ENCODE measurements at regions not wholly inside any gene's neighbourhood (a gene's known extent, or its start where the extent isn't known, plus 50 kb on each side); places are given as distances from the start of the nearest gene placed in this dataset.
"Not testable (repeated sequence)": the region's sequence is repeated elsewhere in the genome, so short reads cannot be mapped to it uniquely, and the experiment has no call there.

DNA sequence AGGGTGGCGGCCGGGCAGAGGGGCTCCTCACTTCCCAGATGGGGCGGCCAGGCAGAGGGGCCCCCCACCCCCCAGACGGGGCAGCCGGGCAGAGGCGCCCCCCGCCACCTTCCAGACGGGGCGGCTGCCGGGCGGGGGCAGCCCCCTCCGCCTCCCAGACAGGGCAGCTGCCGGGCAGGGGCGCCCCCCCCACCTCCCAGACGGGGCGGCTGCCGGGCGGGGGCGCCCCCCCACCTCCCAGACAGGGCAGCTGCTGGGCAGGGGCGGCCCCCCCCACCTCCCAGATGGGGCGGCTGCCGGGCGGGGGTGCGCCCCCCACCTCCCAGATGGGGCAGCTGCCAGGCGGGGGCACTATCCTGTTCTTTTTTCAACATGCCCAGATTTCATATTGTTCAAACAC is 78.2 kb upstream of the DST start:
- no peak for DNase-seq (ENCODE audit: extremely low spot score)
- Histone ChIP-seq H3K4me1 (peaks cover 26 to 31% (median 27%) of the 10 kb centered on the region in 4 donors), H3K27ac (replicated peaks in 1 of 4) (no peak overlapping the region), H3K36me3 (no peaks in the 10 kb centered on the region), H3K4me3 (no peak overlapping the region), H3K9me3 (no peaks in the 10 kb centered on the region), H3K27me3 (no peaks in the 10 kb centered on the region)
- intact Hi-C loops (cut with DNase I) = no loop called here
- 100% methylated on average over 3 of the region's 25 CpGs for WGBS
- no peak for TF ChIP-seq POLR2AphosphoS5 (IDR thresholded peaks at IDR 0.05)
- TF ChIP-seq, protein P1, sequence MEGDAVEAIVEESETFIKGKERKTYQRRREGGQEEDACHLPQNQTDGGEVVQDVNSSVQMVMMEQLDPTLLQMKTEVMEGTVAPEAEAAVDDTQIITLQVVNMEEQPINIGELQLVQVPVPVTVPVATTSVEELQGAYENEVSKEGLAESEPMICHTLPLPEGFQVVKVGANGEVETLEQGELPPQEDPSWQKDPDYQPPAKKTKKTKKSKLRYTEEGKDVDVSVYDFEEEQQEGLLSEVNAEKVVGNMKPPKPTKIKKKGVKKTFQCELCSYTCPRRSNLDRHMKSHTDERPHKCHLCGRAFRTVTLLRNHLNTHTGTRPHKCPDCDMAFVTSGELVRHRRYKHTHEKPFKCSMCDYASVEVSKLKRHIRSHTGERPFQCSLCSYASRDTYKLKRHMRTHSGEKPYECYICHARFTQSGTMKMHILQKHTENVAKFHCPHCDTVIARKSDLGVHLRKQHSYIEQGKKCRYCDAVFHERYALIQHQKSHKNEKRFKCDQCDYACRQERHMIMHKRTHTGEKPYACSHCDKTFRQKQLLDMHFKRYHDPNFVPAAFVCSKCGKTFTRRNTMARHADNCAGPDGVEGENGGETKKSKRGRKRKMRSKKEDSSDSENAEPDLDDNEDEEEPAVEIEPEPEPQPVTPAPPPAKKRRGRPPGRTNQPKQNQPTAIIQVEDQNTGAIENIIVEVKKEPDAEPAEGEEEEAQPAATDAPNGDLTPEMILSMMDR (IDR thresholded peaks at IDR 0.05) = no peak

DNA sequence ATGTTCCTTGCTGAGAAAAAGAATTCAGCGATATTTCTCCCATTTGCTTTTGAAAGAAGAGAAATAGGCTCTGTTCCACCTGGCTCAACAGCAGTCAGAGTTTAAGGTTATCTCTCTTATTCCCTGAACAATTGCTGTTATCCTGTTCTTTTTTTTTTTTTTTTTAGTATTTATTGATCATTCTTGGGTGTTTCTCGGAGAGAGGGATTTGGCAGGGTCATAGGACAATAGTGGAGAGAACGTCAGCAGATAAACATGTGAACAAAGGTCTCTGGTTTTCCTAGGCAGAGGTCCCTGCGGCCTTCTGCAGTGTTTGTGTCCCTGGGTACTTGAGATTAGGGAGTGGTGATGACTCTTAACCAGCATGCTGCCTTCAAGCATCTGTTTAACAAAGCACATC is 77.5 kb upstream of the DST start:
- H3K27ac ChIP-seq (replicated peaks in 1 of 4); DNase-seq (ENCODE audit: extremely low spot score); H3K36me3 ChIP-seq; H3K4me3 ChIP-seq; intact Hi-C loops (cut with DNase I); H3K9me3 ChIP-seq; H3K27me3 ChIP-seq: not testable (repeated sequence)
- WGBS = 78% methylated on average over 4 of the region's 4 CpGs
- H3K4me1 ChIP-seq = peaks cover 27 to 32% (median 28%) of the 10 kb centered on the region in 4 donors

DNA sequence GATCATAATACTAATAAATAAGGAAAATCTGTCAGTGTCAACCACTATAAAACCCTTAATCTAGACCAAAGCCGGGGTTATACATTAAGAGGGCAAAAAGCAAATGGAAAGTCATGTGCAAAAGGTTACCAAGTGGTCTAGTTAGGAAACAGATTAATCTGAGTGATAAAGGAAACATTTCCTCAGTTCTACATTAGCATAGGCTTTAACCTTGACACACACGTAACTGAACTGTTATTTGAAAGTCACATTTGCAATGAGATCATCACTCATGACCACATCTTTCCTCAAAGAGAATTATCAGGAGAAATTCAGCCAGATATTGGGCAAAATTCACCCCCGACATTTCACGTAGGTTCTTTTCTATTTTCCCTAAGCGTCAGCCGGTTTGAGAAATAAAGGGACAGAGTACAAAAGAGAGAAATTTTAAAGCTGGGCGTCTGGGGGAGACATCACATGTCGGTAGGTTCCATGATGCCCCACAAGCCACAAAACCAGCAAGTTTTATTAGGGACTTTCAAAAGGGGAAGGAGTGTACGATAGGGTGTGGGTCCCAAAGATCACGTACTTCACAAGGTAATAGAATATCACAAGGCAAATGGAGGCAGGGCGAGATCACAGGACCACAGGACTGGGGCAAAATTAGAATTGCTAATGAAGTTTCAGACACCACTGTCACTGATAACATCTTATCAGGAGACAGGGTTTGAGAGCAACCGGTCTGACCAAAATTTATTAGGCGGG is 76.8 kb upstream of the DST start:
- peaks cover 27 to 32% (median 28%) of the 10 kb centered on the region in 4 donors for H3K4me1 ChIP-seq
- H3K27ac ChIP-seq (replicated peaks in 1 of 4); H3K4me3 ChIP-seq; H3K36me3 ChIP-seq; H3K9me3 ChIP-seq; H3K27me3 ChIP-seq; intact Hi-C loops (cut with DNase I); DNase-seq (ENCODE audit: extremely low spot score): not testable (repeated sequence)
- 83% methylated on average over 12 of the region's 13 CpGs for WGBS

DNA sequence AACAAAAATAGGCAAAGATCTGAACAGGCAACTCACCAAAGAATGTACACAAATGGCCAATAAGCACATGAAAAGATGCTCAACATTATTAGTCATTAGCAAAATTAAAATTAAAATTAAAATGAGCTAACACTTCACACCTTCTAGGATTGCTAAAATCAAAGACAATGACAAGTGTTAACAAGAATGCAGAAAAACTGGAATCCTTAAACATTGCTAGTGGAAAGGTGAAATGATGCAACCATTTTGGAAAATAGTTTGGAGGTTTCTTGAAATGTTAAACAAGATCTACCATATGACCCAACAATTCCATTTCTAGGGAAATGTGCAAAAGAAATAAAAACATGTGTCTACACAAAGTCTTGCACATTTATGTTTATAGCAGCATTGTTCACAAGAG is 75.5 kb upstream of the DST start:
- no peak overlapping the region for H3K4me3 ChIP-seq
- H3K9me3 ChIP-seq = no peaks in the 10 kb centered on the region
- H3K27me3 ChIP-seq = no peaks in the 10 kb centered on the region
- H3K27ac ChIP-seq (replicated peaks in 1 of 4) = no peak overlapping the region
- intact Hi-C loops (cut with DNase I) = no loop called here
- TF ChIP-seq POLR2A (IDR thresholded peaks at IDR 0.05; ENCODE audit: low read depth) (no peak), EP300 (IDR thresholded peaks at IDR 0.05) (no peak)
- H3K4me1 ChIP-seq = peaks cover 27 to 35% (median 32%) of the 10 kb centered on the region in 4 donors
- DNase-seq (ENCODE audit: extremely low spot score) = no peak
- no peaks in the 10 kb centered on the region for H3K36me3 ChIP-seq

DNA sequence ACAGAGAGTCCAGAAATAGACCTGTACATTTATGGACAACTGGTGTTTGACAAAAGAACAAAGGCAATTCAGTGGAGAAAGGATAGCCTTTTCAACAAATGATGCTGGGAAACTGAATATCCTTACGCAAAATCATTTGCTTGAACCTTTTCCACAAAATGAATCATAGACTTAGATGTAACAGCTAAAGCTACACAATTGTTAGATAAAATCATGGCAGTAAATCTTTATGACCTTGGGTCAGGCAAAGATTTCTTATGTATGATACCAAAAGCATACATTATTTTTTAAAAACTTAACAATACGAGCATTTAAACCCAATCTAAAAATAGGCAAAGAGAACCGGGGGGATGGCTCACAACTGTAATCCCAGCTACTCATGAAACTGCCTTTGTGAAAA is 73.5 kb upstream of the DST start:
- Histone ChIP-seq H3K4me3 (no peak overlapping the region), H3K36me3 (no peaks in the 10 kb centered on the region), H3K27me3 (no peaks in the 10 kb centered on the region), H3K9me3 (no peaks in the 10 kb centered on the region), H3K27ac (replicated peaks in 1 of 4) (no peak overlapping the region), H3K4me1 (peaks cover 33 to 41% (median 36%) of the 10 kb centered on the region in 4 donors)
- WGBS = 79% methylated on average over 3 of the region's 3 CpGs
- intact Hi-C loops (cut with DNase I) = no loop called here
- no peak for DNase-seq (ENCODE audit: extremely low spot score)
- TF ChIP-seq EP300 (IDR thresholded peaks at IDR 0.05) = no peak
- no peak for TF ChIP-seq POLR2AphosphoS5 (IDR thresholded peaks at IDR 0.05)
- no peak for TF ChIP-seq POLR2A (IDR thresholded peaks at IDR 0.05; ENCODE audit: low read depth)
- TF ChIP-seq, protein P1 (IDR thresholded peaks at IDR 0.05) = no peak

DNA sequence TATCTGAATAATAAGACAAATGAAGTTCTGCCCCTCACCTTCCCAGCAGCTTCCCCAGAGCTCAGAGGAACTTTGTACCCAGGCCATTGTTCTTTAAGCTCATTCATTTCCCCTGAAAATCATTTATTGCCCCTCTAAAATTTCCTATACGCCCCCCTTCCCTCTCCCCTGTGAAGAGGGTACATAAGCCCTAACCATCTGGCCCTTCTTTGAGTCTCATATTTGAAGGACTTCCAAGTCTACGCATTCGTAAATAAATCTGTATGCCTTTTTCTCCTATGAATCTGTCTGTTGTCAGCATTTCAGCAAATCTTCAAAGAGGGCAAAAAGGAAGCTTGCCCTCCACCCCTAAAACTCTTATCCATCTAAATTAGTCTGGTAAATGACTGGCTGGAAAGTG is 73.1 kb upstream of the DST start:
- WGBS = 90% methylated on average over 3 of the region's 3 CpGs

More for the DNA sequence above, 73.1 kb upstream of the DST start:
- Histone ChIP-seq H3K27ac (replicated peaks in 1 of 4) (peak overlapping the region; percentile 30 to 72 (median 66)), H3K36me3 (no peaks in the 10 kb centered on the region), H3K4me1 (peaks cover 33 to 41% (median 36%) of the 10 kb centered on the region in 4 donors), H3K9me3 (no peaks in the 10 kb centered on the region), H3K4me3 (no peak overlapping the region), H3K27me3 (no peaks in the 10 kb centered on the region)
- DNase-seq (ENCODE audit: extremely low spot score) = no peak
- intact Hi-C loops (cut with DNase I) = no loop called here
- no peak for TF ChIP-seq POLR2A (IDR thresholded peaks at IDR 0.05; ENCODE audit: low read depth)
- no peak for TF ChIP-seq POLR2AphosphoS5 (IDR thresholded peaks at IDR 0.05)
- TF ChIP-seq, protein P1 (IDR thresholded peaks at IDR 0.05) = no peak
- TF ChIP-seq EP300 (IDR thresholded peaks at IDR 0.05) = no peak
